GM23338 (cell line): ENCODE measurements at regions not wholly inside any gene's neighbourhood (a gene's known extent, or its start where the extent isn't known, plus 50 kb on each side); places are given as distances from the start of the nearest gene placed in this dataset.

Source experiments
- ATAC-seq: fragments of 200-7000 bp; cut with Tn5 transposase; 3 replicates; pipeline ENCODE4 v1.9.1; 2020
- DNase-seq: peaks from one replicate; pipeline ENCODE4 v3.0.0-alpha.2; 2015; ENCODE audit warnings: low spot score
- H2AFZ ChIP-seq: fragments of 200-600 bp; sonication (generic); 2 replicates; pipeline ENCODE4 v1.8.0; 2016; ENCODE audit warnings: antibody characterized with exemption, mild to moderate bottlenecking, moderate library complexity
- H3F3A ChIP-seq: fragments of 200-600 bp; sonication (generic); replicated peaks from 2 replicates; pipeline ENCODE4 v1.8.0; 2017; ENCODE audit warnings: antibody characterized with exemption, mixed run types, low read depth
- H3K27ac ChIP-seq: fragments of 200-600 bp; sonication (generic); 2 replicates; pipeline ENCODE4 v1.6.1; 2016; ENCODE audit warnings: low read depth
- H3K27me3 ChIP-seq: fragments of 200-600 bp; sonication (generic); 2 replicates; pipeline ENCODE4 v1.8.0; 2016; ENCODE audit warnings: mild to moderate bottlenecking, mixed run types, moderate library complexity; ENCODE audit not compliant: insufficient read depth
- H3K36me3 ChIP-seq: fragments of 200-600 bp; sonication (generic); 2 replicates; pipeline ENCODE4 v1.8.0; 2016; ENCODE audit warnings: mild to moderate bottlenecking; ENCODE audit not compliant: insufficient read depth
- H3K4me1 ChIP-seq: fragments of 200-600 bp; sonication (generic); 2 replicates; pipeline ENCODE4 v1.8.0; 2016; ENCODE audit warnings: mild to moderate bottlenecking, moderate library complexity; ENCODE audit not compliant: insufficient read depth
- H3K4me2 ChIP-seq: fragments of 200-600 bp; sonication (generic); 2 replicates; pipeline ENCODE4 v1.7.1; 2017; ENCODE audit warnings: mixed run types
- H3K4me3 ChIP-seq: fragments of 200-600 bp; sonication (generic); 2 replicates; pipeline ENCODE4 v1.6.1; 2016; ENCODE audit warnings: mixed run types
- H3K79me2 ChIP-seq: fragments of 200-600 bp; sonication (generic); replicated peaks from 2 replicates; pipeline ENCODE4 v1.8.0; 2017; ENCODE audit warnings: mild to moderate bottlenecking; ENCODE audit not compliant: insufficient read depth
- H3K9me2 ChIP-seq: fragments of 200-600 bp; sonication (generic); 2 replicates; pipeline ENCODE4 v1.8.0; 2017; ENCODE audit not compliant: insufficient read depth
- H4K20me1 ChIP-seq: fragments of 200-600 bp; sonication (generic); replicated peaks from 2 replicates; pipeline ENCODE4 v1.8.0; 2017; ENCODE audit warnings: mild to moderate bottlenecking; ENCODE audit not compliant: insufficient read depth
- H3K27ac Mint-ChIP-seq: 2 replicates; pipeline ENCODE4 v1.8.0; 2020; ENCODE audit warnings: inconsistent platforms, mild to moderate bottlenecking, moderate library complexity, mixed read lengths
- H3K27me3 Mint-ChIP-seq: 3 replicates; pipeline ENCODE4 v1.8.0; 2022; ENCODE audit warnings: low read depth, mild to moderate bottlenecking, moderate library complexity, mixed read lengths, inconsistent platforms; ENCODE audit not compliant: insufficient read depth, poor library complexity
- H3K36me3 Mint-ChIP-seq: 3 replicates; pipeline ENCODE4 v1.8.0; 2021; ENCODE audit warnings: low read depth, mild to moderate bottlenecking, inconsistent platforms, moderate library complexity, mixed read lengths
- H3K4me1 Mint-ChIP-seq: 3 replicates; pipeline ENCODE4 v1.8.0; 2020; ENCODE audit warnings: mild to moderate bottlenecking, inconsistent platforms, mixed read lengths
- H3K4me3 Mint-ChIP-seq: 3 replicates; pipeline ENCODE4 v1.8.0; 2021; ENCODE audit warnings: moderate library complexity, mild to moderate bottlenecking, inconsistent platforms, mixed read lengths
- H3K9me3 Mint-ChIP-seq: 3 replicates; pipeline ENCODE4 v1.8.0; 2020; ENCODE audit warnings: moderate library complexity, mild to moderate bottlenecking, inconsistent platforms, mixed read lengths
- ETS1 ChIP-seq: IDR thresholded peaks from 2 replicates; pipeline ENCODE4 v1.6.1; 2016; ENCODE audit warnings: antibody characterized with exemption
- EZH2phosphoT487 ChIP-seq: fragments of 200-600 bp; sonication (generic); IDR thresholded peaks from one replicate; pipeline ENCODE4 v1.8.1; 2018; ENCODE audit warnings: antibody characterized with exemption; ENCODE audit not compliant: unreplicated experiment
- JUNB ChIP-seq: IDR thresholded peaks from one replicate; pipeline ENCODE4 v1.6.1; 2016; ENCODE audit warnings: antibody characterized with exemption; ENCODE audit not compliant: unreplicated experiment
- REST ChIP-seq: IDR thresholded peaks from one replicate; pipeline ENCODE4 v1.6.1; 2018; ENCODE audit warnings: antibody characterized with exemption; ENCODE audit not compliant: unreplicated experiment
- ZNF462 ChIP-seq: fragments of 250-450 bp; sonication (Bioruptor Pico); IDR thresholded peaks from 2 replicates; pipeline ENCODE4 v1.5.0; 2020; ENCODE audit warnings: mild to moderate bottlenecking, moderate library complexity

- TF ChIP-seq ETS1 (no peak), EZH2phosphoT487 (no peak), REST (no peak), JUNB (no peak)
These were observed 230.5 kb upstream of the EGLN3 start (continued) for GRCh38 chr14:34181338-34181737.

- H3K27ac Mint-ChIP-seq = no peak overlapping the region
- no peaks in the 10 kb centered on the region for H3K36me3 Mint-ChIP-seq
- TF ChIP-seq JUNB (no peak), EZH2phosphoT487 (no peak), ZNF462 (CRISPR knock-in tag) (no peak), REST (no peak)
- H3K4me2 ChIP-seq = no peak overlapping the region
- H3K4me3 Mint-ChIP-seq = no peak overlapping the region
- no peaks in the 10 kb centered on the region for H3K79me2 ChIP-seq
- no peak overlapping the region for H3K27ac ChIP-seq
- no peaks in the 10 kb centered on the region for H3F3A ChIP-seq
- no peak overlapping the region for H3K4me3 ChIP-seq
- H3K9me3 Mint-ChIP-seq = no peaks in the 10 kb centered on the region
- H2AFZ ChIP-seq = no peak overlapping the region; the same call in 1 of the 2 replicates
- no peaks in the 10 kb centered on the region for H3K4me1 ChIP-seq
- H3K27me3 Mint-ChIP-seq = no peaks in the 10 kb centered on the region
- DNase-seq (no peak), ATAC-seq (no peak)
- H3K27me3 ChIP-seq = no peaks in the 10 kb centered on the region
- H3K4me1 Mint-ChIP-seq = peaks cover 6% of the 10 kb centered on the region; the same call in 2 of the 3 replicates
- H3K9me2 ChIP-seq = peaks cover 3% of the 10 kb centered on the region; the same call in 1 of the 2 replicates
- no peaks in the 10 kb centered on the region for H4K20me1 ChIP-seq
- H3K36me3 ChIP-seq = no peaks in the 10 kb centered on the region
These were observed 230.0 kb upstream of the EGLN3 start for GRCh38 chr14:34180869-34181268.
